Fibroblast of the aortic adventitia (primary cell): ENCODE measurements at regions not wholly inside any gene's neighbourhood (a gene's known extent, or its start where the extent isn't known, plus 50 kb on each side); places are given as distances from the start of the nearest gene placed in this dataset.
"Not testable (repeated sequence)": the region's sequence is repeated elsewhere in the genome, so short reads cannot be mapped to it uniquely, and the experiment has no call there.

Source experiments
- DNase-seq: peaks from one replicate; pipeline ENCODE4 v3.0.0-alpha.2; 2010; ENCODE audit warnings: low read depth
- H3K4me3 ChIP-seq: 2 replicates; pipeline ENCODE4 v1.5.1; 2011; ENCODE audit warnings: low read depth, mild to moderate bottlenecking, control low read depth, low read length, moderate library complexity
- TF ChIP-seq, protein P1 (sequence below): IDR thresholded peaks from 2 replicates; pipeline ENCODE4 v1.5.1; 2011; ENCODE audit warnings: mild to moderate bottlenecking, low read length, control low read depth, inconsistent platforms; ENCODE audit not compliant: insufficient read depth

DNA sequence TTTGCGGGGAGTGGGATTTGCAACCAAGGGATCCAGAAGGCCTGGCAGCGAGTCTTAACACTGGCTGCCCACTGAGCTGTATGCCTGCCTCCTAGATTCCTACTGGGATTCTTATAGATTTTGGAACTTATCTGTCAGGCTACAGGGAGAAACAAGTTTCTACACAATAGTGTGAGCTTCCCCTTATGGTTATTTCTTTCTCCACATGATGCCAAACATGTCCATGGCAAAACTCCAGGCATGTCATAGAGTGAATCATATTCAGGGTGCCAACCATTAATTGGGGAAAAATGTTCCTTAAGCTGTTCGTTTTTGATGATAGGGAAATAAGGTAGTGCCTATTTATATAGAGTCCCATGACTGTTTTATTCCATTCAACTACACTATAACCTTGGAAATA, 1185.2 kb upstream of the CELF4 start:
- TF ChIP-seq, protein P1, sequence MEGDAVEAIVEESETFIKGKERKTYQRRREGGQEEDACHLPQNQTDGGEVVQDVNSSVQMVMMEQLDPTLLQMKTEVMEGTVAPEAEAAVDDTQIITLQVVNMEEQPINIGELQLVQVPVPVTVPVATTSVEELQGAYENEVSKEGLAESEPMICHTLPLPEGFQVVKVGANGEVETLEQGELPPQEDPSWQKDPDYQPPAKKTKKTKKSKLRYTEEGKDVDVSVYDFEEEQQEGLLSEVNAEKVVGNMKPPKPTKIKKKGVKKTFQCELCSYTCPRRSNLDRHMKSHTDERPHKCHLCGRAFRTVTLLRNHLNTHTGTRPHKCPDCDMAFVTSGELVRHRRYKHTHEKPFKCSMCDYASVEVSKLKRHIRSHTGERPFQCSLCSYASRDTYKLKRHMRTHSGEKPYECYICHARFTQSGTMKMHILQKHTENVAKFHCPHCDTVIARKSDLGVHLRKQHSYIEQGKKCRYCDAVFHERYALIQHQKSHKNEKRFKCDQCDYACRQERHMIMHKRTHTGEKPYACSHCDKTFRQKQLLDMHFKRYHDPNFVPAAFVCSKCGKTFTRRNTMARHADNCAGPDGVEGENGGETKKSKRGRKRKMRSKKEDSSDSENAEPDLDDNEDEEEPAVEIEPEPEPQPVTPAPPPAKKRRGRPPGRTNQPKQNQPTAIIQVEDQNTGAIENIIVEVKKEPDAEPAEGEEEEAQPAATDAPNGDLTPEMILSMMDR, result no peak
- H3K4me3 ChIP-seq, result no peak overlapping the region

DNA sequence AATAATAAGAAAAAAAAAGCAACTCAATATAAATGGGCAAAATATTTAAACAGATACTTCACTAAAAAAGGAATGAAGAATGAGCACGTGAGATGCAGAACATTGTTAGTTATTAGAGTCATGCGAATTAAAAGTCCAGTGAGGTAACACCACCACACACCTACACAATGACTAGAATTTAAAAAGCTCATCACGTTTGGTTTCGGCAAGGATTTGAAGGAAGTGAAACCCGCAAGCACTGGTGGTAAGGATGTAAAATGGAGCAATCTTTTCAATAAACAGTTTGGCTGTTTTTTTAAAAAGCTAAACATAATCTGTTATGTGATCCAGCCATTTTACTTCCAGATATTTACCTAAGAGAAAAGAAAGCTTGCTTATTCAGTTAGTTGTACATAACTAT, 1181.6 kb upstream of the CELF4 start:
- TF ChIP-seq, protein P1, result no peak
- no peak overlapping the region for H3K4me3 ChIP-seq
- no peak for DNase-seq

More for the DNA sequence above, 1185.2 kb upstream of the CELF4 start:
- no peak for DNase-seq

DNA sequence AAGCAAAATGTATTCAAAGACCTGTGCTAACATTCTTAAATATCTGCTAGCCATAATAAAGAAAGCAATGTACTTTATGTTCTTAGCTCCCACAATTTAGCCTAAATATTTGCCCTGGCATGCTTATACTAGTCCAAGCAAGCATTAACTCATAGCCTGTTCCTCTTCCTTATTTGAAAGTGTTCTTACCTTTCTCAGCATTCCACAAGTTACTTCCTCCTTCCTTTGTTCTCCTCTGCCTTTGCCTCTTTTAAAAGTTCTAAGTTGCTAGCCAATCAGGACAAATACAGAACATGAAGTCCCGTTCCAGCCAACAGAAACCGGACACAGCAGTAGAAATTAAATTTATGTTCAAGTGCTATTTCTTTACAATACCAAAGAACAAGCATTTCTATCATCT, 1154.6 kb upstream of the CELF4 start:
- not testable (repeated sequence) for H3K4me3 ChIP-seq, DNase-seq

DNA sequence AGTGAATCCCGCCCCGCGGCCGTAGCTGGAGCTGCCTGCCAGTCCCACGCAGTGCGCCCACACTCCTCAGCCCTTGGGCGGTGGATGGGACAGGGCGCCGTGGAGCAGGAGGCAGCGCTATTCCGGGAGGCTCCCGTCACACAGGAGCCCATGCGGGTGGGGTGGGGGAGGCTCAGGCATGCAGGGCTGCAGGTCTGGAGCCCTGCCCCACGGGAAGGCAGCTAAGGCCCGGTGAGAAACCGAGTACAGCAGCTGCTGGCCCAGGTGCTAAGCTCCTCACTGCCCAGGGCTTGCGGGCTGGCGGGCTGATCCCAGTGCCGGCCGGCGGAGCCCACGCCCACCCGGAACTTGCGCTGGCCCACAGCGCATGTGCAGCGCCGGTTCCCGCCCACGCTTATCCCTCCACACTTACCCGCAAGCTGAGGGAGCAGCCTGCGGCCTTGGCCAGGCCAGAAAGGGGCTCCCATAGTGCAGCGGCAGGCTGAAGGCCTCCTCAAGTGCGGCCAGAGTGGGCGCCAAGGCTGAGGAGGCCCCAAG, 1152.8 kb upstream of the CELF4 start:
- TF ChIP-seq, protein P1, result no peak

DNA sequence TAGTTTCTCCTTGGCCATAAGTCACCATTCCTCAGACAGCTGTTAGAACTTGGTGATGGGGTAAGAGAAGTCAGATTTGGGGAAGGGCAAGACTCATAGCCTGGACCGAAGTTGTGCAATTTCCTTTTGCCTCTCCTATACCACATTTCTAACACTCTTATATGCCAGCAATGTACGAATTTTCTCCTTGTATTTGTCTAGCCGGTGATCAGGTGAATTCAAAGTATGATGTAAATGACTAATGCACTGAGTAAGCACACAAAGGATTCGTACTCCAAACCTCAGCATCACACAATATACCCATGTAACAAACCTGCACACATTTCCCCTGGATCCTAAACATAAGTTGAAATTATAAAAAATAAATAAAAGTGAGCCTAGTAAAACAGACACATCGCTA, 1143.5 kb upstream of the CELF4 start:
- H3K4me3 ChIP-seq, result no peak overlapping the region
- DNase-seq, result no peak
- TF ChIP-seq, protein P1, result no peak

More for the DNA sequence above, 1152.8 kb upstream of the CELF4 start:
- DNase-seq, result no peak
- H3K4me3 ChIP-seq, result no peak overlapping the region

DNA sequence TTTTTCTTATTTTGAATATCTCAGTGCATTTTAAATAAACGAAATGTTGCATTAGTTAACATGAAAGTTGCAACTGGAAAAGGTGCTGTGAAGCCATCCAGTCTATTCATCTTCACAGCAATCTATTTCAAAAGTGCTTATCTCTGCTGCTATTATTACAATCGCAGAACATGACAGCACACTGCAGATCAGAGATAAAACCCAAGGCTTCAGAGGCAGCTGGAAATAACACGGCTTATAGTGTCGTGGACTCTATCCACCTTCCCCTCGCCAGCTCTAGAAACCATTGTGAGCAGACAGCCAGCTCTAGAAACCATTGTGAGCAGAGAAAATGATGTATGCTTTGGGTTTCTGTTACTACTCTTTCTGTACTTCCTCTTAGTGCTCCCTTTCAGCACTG, 1140.8 kb upstream of the CELF4 start:
- no peak overlapping the region for H3K4me3 ChIP-seq
- no peak for DNase-seq
- TF ChIP-seq, protein P1, result no peak

DNA sequence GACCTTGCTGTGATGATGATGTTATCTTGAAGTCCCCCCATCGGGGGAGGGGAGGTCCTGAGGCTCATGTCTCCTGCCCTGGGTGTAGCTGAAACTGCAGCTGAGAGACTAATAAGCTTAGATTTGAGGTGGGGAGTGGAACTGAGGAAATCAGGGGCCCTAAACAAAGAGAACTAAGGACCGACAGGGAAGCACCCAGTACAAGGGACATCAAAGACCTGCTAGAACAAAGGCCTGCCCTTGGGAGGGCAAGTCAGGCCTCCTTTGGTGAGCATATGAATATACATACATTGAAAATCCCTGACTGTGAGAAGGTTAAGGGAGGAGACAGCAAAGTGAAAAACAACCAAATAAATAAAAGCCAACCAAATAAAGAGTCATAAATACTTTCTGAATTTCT, 1132.5 kb upstream of the CELF4 start:
- TF ChIP-seq, protein P1, result no peak
- H3K4me3 ChIP-seq, result no peak overlapping the region
- DNase-seq, result no peak
